ENCODE measurements at regions not wholly inside any gene's neighbourhood (a gene's known extent, or its start where the extent isn't known, plus 50 kb on each side); places are given as distances from the start of the nearest gene placed in this dataset.

GRCh38 chr5:12669326-12669725 is 765.1 kb upstream of the CTNND2 start (continued):
- TF ChIP-seq, protein P1, sequence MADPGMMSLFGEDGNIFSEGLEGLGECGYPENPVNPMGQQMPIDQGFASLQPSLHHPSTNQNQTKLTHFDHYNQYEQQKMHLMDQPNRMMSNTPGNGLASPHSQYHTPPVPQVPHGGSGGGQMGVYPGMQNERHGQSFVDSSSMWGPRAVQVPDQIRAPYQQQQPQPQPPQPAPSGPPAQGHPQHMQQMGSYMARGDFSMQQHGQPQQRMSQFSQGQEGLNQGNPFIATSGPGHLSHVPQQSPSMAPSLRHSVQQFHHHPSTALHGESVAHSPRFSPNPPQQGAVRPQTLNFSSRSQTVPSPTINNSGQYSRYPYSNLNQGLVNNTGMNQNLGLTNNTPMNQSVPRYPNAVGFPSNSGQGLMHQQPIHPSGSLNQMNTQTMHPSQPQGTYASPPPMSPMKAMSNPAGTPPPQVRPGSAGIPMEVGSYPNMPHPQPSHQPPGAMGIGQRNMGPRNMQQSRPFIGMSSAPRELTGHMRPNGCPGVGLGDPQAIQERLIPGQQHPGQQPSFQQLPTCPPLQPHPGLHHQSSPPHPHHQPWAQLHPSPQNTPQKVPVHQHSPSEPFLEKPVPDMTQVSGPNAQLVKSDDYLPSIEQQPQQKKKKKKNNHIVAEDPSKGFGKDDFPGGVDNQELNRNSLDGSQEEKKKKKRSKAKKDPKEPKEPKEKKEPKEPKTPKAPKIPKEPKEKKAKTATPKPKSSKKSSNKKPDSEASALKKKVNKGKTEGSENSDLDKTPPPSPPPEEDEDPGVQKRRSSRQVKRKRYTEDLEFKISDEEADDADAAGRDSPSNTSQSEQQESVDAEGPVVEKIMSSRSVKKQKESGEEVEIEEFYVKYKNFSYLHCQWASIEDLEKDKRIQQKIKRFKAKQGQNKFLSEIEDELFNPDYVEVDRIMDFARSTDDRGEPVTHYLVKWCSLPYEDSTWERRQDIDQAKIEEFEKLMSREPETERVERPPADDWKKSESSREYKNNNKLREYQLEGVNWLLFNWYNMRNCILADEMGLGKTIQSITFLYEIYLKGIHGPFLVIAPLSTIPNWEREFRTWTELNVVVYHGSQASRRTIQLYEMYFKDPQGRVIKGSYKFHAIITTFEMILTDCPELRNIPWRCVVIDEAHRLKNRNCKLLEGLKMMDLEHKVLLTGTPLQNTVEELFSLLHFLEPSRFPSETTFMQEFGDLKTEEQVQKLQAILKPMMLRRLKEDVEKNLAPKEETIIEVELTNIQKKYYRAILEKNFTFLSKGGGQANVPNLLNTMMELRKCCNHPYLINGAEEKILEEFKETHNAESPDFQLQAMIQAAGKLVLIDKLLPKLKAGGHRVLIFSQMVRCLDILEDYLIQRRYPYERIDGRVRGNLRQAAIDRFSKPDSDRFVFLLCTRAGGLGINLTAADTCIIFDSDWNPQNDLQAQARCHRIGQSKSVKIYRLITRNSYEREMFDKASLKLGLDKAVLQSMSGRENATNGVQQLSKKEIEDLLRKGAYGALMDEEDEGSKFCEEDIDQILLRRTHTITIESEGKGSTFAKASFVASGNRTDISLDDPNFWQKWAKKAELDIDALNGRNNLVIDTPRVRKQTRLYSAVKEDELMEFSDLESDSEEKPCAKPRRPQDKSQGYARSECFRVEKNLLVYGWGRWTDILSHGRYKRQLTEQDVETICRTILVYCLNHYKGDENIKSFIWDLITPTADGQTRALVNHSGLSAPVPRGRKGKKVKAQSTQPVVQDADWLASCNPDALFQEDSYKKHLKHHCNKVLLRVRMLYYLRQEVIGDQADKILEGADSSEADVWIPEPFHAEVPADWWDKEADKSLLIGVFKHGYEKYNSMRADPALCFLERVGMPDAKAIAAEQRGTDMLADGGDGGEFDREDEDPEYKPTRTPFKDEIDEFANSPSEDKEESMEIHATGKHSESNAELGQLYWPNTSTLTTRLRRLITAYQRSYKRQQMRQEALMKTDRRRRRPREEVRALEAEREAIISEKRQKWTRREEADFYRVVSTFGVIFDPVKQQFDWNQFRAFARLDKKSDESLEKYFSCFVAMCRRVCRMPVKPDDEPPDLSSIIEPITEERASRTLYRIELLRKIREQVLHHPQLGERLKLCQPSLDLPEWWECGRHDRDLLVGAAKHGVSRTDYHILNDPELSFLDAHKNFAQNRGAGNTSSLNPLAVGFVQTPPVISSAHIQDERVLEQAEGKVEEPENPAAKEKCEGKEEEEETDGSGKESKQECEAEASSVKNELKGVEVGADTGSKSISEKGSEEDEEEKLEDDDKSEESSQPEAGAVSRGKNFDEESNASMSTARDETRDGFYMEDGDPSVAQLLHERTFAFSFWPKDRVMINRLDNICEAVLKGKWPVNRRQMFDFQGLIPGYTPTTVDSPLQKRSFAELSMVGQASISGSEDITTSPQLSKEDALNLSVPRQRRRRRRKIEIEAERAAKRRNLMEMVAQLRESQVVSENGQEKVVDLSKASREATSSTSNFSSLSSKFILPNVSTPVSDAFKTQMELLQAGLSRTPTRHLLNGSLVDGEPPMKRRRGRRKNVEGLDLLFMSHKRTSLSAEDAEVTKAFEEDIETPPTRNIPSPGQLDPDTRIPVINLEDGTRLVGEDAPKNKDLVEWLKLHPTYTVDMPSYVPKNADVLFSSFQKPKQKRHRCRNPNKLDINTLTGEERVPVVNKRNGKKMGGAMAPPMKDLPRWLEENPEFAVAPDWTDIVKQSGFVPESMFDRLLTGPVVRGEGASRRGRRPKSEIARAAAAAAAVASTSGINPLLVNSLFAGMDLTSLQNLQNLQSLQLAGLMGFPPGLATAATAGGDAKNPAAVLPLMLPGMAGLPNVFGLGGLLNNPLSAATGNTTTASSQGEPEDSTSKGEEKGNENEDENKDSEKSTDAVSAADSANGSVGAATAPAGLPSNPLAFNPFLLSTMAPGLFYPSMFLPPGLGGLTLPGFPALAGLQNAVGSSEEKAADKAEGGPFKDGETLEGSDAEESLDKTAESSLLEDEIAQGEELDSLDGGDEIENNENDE (IDR thresholded peaks at IDR 0.05; ENCODE audit: insufficient replicate concordance, low read length): no peak
- no peak for TF ChIP-seq POLR2A (IDR thresholded peaks at IDR 0.05; ENCODE audit: control extremely low read depth in 1 of 2, low read depth in 2 of 2, low read length in 2 of 2)
- TF ChIP-seq MAFK (IDR thresholded peaks at IDR 0.05; ENCODE audit: low read depth, low read length): no peak
- TF ChIP-seq GABPA (IDR thresholded peaks at IDR 0.05; ENCODE audit: borderline replicate concordance, insufficient read depth, low read length): no peak
- TF ChIP-seq EZH2 (IDR thresholded peaks at IDR 0.05; ENCODE audit: low read depth, low read length, severe bottlenecking): no peak

Data from H1 (cell line).